NCI-H2227 treated with DMSO at 0.1 percent for 48 hours (cell line): ENCODE measurements at regions not wholly inside any gene's neighbourhood (a gene's known extent, or its start where the extent isn't known, plus 50 kb on each side); places are given as distances from the start of the nearest gene placed in this dataset.
"Not testable (repeated sequence)": the region's sequence is repeated elsewhere in the genome, so short reads cannot be mapped to it uniquely, and the experiment has no call there.

Experiments
- DNase-seq: peaks from one replicate; lab custom pipeline; 2025; lab: John Stamatoyannopoulos, UW

- no peak for DNase-seq
Measured at GRCh38 chr7:142698429-142698828, 50.8 kb upstream of the PRSS1 start.

- no peak for DNase-seq
Measured at GRCh38 chr7:142697270-142697669, 52.0 kb upstream of the PRSS1 start.

- no peak for DNase-seq
Measured at GRCh38 chr7:142696456-142697179, 52.7 kb upstream of the PRSS1 start.

GRCh38 chr7:142693911-142694310 is 55.4 kb upstream of the PRSS1 start:
- no peak for DNase-seq

GRCh38 chr7:142690554-142691182 is 58.6 kb upstream of the PRSS1 start:
- no peak for DNase-seq

- no peak for DNase-seq
Measured at GRCh38 chr7:142689439-142690120, 59.7 kb upstream of the PRSS1 start.

GRCh38 chr7:142685877-142686508 is 63.3 kb upstream of the PRSS1 start:
- DNase-seq, result no peak

- no peak for DNase-seq
Measured at GRCh38 chr7:142681314-142682092, 67.8 kb upstream of the PRSS1 start.

- DNase-seq, result no peak
Measured at GRCh38 chr7:142671506-142671905, 77.8 kb upstream of the PRSS1 start.

GRCh38 chr7:142670511-142670910 is 78.8 kb upstream of the PRSS1 start:
- no peak for DNase-seq

- DNase-seq, result no peak
Measured at GRCh38 chr7:142669074-142669654, 80.1 kb upstream of the PRSS1 start.

- DNase-seq, result no peak
Measured at GRCh38 chr7:142668495-142668894, 80.8 kb upstream of the PRSS1 start.

GRCh38 chr7:142657376-142657775 is 91.9 kb upstream of the PRSS1 start:
- no peak for DNase-seq

GRCh38 chr7:142654398-142654797 is 94.9 kb upstream of the PRSS1 start:
- no peak for DNase-seq

GRCh38 chr7:142647749-142648148 is 101.5 kb upstream of the PRSS1 start:
- DNase-seq, result no peak

- DNase-seq, result no peak
Measured at GRCh38 chr7:142646386-142647140, 102.7 kb upstream of the PRSS1 start.

- DNase-seq, result no peak
Measured at GRCh38 chr7:142645777-142646176, 103.5 kb upstream of the PRSS1 start.

- no peak for DNase-seq
Measured at GRCh38 chr7:142642316-142642715, 107.0 kb upstream of the PRSS1 start.

- DNase-seq, result not testable (repeated sequence)
Measured at GRCh38 chr7:142641252-142641651, 108.0 kb upstream of the PRSS1 start.

GRCh38 chr7:142638581-142638980 is 110.7 kb upstream of the PRSS1 start:
- DNase-seq, result no peak

GRCh38 chr7:142637240-142637639 is 112.0 kb upstream of the PRSS1 start:
- DNase-seq, result no peak
